AG09309 (cell line): ENCODE measurements at regions not wholly inside any gene's neighbourhood (a gene's known extent, or its start where the extent isn't known, plus 50 kb on each side); places are given as distances from the start of the nearest gene placed in this dataset.

Experiments
- DNase-seq: peaks from one replicate; pipeline ENCODE4 v3.0.0-alpha.2; 2010; ENCODE audit warnings: low read depth
- H3K4me3 ChIP-seq: 2 replicates; pipeline ENCODE4 v1.5.1; 2011; ENCODE audit warnings: mild to moderate bottlenecking, low read depth, low read length, moderate library complexity; ENCODE audit not compliant: control insufficient read depth
- CTCF ChIP-seq: IDR thresholded peaks from 2 replicates; pipeline ENCODE4 v1.5.1; 2011; ENCODE audit warnings: mild to moderate bottlenecking, low read depth, low read length, inconsistent platforms; ENCODE audit not compliant: insufficient read depth, control insufficient read depth; ENCODE audit errors: missing control alignments

DNA sequence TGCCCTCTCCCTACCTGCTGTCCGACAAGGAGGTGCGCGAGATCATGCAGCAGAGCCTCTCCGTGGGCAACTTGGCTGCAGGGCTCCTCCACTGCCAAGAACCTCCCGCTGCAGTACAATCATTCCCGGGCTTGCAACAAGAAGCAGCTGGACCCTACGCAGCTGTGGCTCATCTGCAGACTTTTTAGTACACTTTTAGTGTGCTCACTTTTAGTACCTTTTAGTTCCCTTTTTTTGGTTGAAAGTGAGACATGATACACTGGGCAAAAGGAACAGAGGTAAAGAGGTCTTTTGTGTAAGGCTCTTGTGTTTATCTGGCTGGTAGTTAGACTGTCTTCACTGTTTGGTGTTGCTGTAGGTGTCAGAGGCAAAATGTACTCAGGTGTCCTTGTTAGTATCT lies 58.1 kb upstream of the SPTLC1 start:
- TF ChIP-seq CTCF, result no peak
- no peak for DNase-seq

GRCh38 chr9:92171822-92172221 lies 56.6 kb upstream of the SPTLC1 start:
- H3K4me3 ChIP-seq, result no peak overlapping the region
- DNase-seq, result no peak
- TF ChIP-seq CTCF, result no peak

More for the DNA sequence above, 58.1 kb upstream of the SPTLC1 start:
- H3K4me3 ChIP-seq, result no peak overlapping the region

GRCh38 chr9:92171281-92171680 lies 56.1 kb upstream of the SPTLC1 start:
- no peak for TF ChIP-seq CTCF
- DNase-seq, result no peak
- no peak overlapping the region for H3K4me3 ChIP-seq

- H3K4me3 ChIP-seq, result no peak overlapping the region
- DNase-seq, result no peak
- no peak for TF ChIP-seq CTCF
Observed at GRCh38 chr9:92170848-92171247, 55.6 kb upstream of the SPTLC1 start.

GRCh38 chr9:92165484-92165883 lies 50.3 kb upstream of the SPTLC1 start:
- TF ChIP-seq CTCF, result no peak
- no peak for DNase-seq
- H3K4me3 ChIP-seq, result no peak overlapping the region
